HepG2 (cell line): ENCODE measurements at regions not wholly inside any gene's neighbourhood (a gene's known extent, or its start where the extent isn't known, plus 50 kb on each side); places are given as distances from the start of the nearest gene placed in this dataset.

Experiments
- ATAC-seq: fragments of 200-7000 bp; cut with Tn5 transposase; 3 replicates; pipeline ENCODE4 v1.9.1; 2020; ENCODE audit warnings: mild to moderate bottlenecking, moderate library complexity
- BruUV-seq: library from RNA; stranded (reverse); fragments of 400-500 nt; replicated peaks from 2 replicates; lab custom pipeline; 2021; lab: Mats Ljungman, UMichigan
- CTCF ChIA-PET: fragments of 300-600 bp; formaldehyde crosslinking; extraction: SDS; loops from one replicate; lab custom pipeline; 2021; ENCODE audit warnings: low total read pairs, inconsistent platforms, low intra/inter-chr PET ratio; lab: Yijun Ruan, JAX
- POLR2A ChIA-PET: fragments of 350-600 bp; sonication (Branson Sonifier 250); formaldehyde crosslinking; loops from one replicate; lab custom pipeline; 2020; ENCODE audit warnings: antibody characterized with exemption, inconsistent platforms; lab: Yijun Ruan, JAX
- DNase-seq: peaks from one replicate; pipeline ENCODE4 v3.0.0-alpha.2; 2015; ENCODE audit warnings: low spot score
- FAIRE-seq: peaks from 3 replicates; lab custom pipeline; 2011; peaks lifted over from hg19 to GRCh38; lab: Jason Lieb, UNC
- H2AFZ ChIP-seq: one replicate; pipeline ENCODE4 v1.6.1; 2011; ENCODE audit warnings: low read length, inconsistent platforms
- H3K27ac ChIP-seq: fragments of 300-600 bp; 3 replicates; pipeline ENCODE4 v1.8.0; 2011; ENCODE audit warnings: mixed run types, mild to moderate bottlenecking, mixed read lengths, low read length, inconsistent platforms; ENCODE audit not compliant: insufficient read depth; ENCODE audit errors: extremely low read length
- H3K27me3 ChIP-seq, 2 experiments: fragments of 200-600 bp in 1 of 2; 2 replicates in 1 of 2; 3 replicates in 1 of 2; pipeline versions ENCODE4 v1.6.0 to v1.8.0; 2011; ENCODE audit warnings: low read length in 2 of 2, mild to moderate bottlenecking in 2 of 2, moderate library complexity in 2 of 2, inconsistent platforms in 1 of 2; ENCODE audit not compliant: insufficient read depth in 2 of 2, control insufficient read depth in 1 of 2
- H3K36me3 ChIP-seq, 2 experiments: fragments of 200-600 bp in 1 of 2; replicated peaks in 1 of 2; 2 replicates in 1 of 2; 3 replicates in 1 of 2; pipeline versions ENCODE4 v1.5.1 to v1.8.0; 2011; ENCODE audit warnings: low read length in 2 of 2, inconsistent platforms in 1 of 2; ENCODE audit not compliant: insufficient read depth in 2 of 2, control insufficient read depth in 1 of 2
- H3K4me1 ChIP-seq: 2 replicates; pipeline ENCODE4 v1.5.1; 2012; ENCODE audit warnings: low read length, inconsistent platforms; ENCODE audit not compliant: insufficient read depth
- H3K4me2 ChIP-seq: 2 replicates; pipeline ENCODE4 v1.6.0; 2011; ENCODE audit warnings: low read depth, low read length, inconsistent platforms
- H3K4me3 ChIP-seq, 3 experiments: fragments of 200-600 bp in 1 of 3; sonication (generic), shearing (Covaris generic) in 1 of 3; replicated peaks in 1 of 3; 2 replicates each; pipeline ENCODE4 v1.5.1; 2011 to 2016; ENCODE audit warnings: low read length in 3 of 3, inconsistent platforms in 2 of 3, low read depth in 2 of 3, mild to moderate bottlenecking in 2 of 3, control low read depth in 1 of 3, mixed read lengths in 1 of 3; ENCODE audit not compliant: insufficient read depth in 1 of 3
- H3K79me2 ChIP-seq: one replicate; pipeline ENCODE4 v1.6.1; 2011; ENCODE audit warnings: low read length, inconsistent platforms; ENCODE audit not compliant: insufficient read depth
- H3K9ac ChIP-seq: 2 replicates; pipeline ENCODE4 v1.6.0; 2011; ENCODE audit warnings: mild to moderate bottlenecking, low read depth, low read length, inconsistent platforms; ENCODE audit not compliant: insufficient read depth
- H3K9me3 ChIP-seq: 2 replicates; pipeline ENCODE4 v1.5.1; 2012; ENCODE audit warnings: mild to moderate bottlenecking, low read length
- H4K20me1 ChIP-seq: 2 replicates; pipeline ENCODE4 v1.6.0; 2011; ENCODE audit warnings: inconsistent platforms, mild to moderate bottlenecking, low read length, moderate library complexity; ENCODE audit not compliant: insufficient read depth
- CTCF ChIP-seq: sonication (generic); formaldehyde crosslinking; IDR thresholded peaks from 2 replicates; pipeline ENCODE4 v1.5.0; 2020; ENCODE audit warnings: mild to moderate bottlenecking, missing genetic modification reagents, moderate library complexity
- HBP1 ChIP-seq: IDR thresholded peaks from 2 replicates; pipeline ENCODE4 v1.6.1; 2016; ENCODE audit warnings: low read depth, control low read depth
- HMG20B ChIP-seq: conservative IDR thresholded peaks from 2 replicates; pipeline ENCODE4 v1.6.1; 2016; ENCODE audit warnings: missing genetic modification reagents, missing compliant biosample characterization
- RAD21 ChIP-seq: fragments of 450-650 bp; formaldehyde crosslinking; IDR thresholded peaks from 2 replicates; pipeline ENCODE4 v1.5.0; 2020; ENCODE audit warnings: mild to moderate bottlenecking
- RORA ChIP-seq: sonication (generic); formaldehyde crosslinking; IDR thresholded peaks from 2 replicates; pipeline ENCODE4 v1.5.0; 2020; ENCODE audit warnings: mild to moderate bottlenecking, missing genetic modification reagents, moderate library complexity
- SIN3B ChIP-seq: fragments of 150-350 bp; IDR thresholded peaks from 2 replicates; pipeline ENCODE4 v1.6.1; 2014; ENCODE audit warnings: low read length
- SMARCC2 ChIP-seq: fragments of 450-650 bp; IDR thresholded peaks from 2 replicates; pipeline ENCODE4 v1.6.1; 2017; ENCODE audit warnings: antibody characterized with exemption, mild to moderate bottlenecking
- SMC3 ChIP-seq: IDR thresholded peaks from 2 replicates; pipeline ENCODE4 v1.6.1; 2011; ENCODE audit warnings: low read length, improper control_type of control experiment
- STAG1 ChIP-seq: sonication (generic); formaldehyde crosslinking; IDR thresholded peaks from 2 replicates; pipeline ENCODE4 v1.4.0; 2020; ENCODE audit warnings: missing genetic modification reagents
- TIGD3 ChIP-seq: sonication (generic); formaldehyde crosslinking; IDR thresholded peaks from 2 replicates; pipeline ENCODE4 v1.5.1; 2020; ENCODE audit warnings: mild to moderate bottlenecking, missing genetic modification reagents, borderline replicate concordance
- ZNF83 ChIP-seq: sonication (generic); formaldehyde crosslinking; IDR thresholded peaks from 2 replicates; pipeline ENCODE4 v1.4.0; 2020; ENCODE audit warnings: missing genetic modification reagents, mild to moderate bottlenecking, borderline replicate concordance
- ZSCAN20 ChIP-seq: sonication (generic); formaldehyde crosslinking; IDR thresholded peaks from 2 replicates; pipeline ENCODE4 v1.4.0; 2020; ENCODE audit warnings: missing genetic modification reagents, mild to moderate bottlenecking, borderline replicate concordance
- WGBS: methylation state at CpG from one replicate; pipeline ENCODE4 v1.1.6; 2017; ENCODE audit warnings: low lambda C conversion rate; 5-methylcytosine and 5-hydroxymethylcytosine counted together
- in situ Hi-C: cut with HindIII; loops from 2 replicates; pipeline ENCODE4 v1.10.0; 2017; ENCODE audit warnings: low pct_unique_long_range_greater_than_20kb; ENCODE audit not compliant: extremely low pct_ligation_motif_present
- intact Hi-C: fragments of 100-400 bp; cut with micrococcal nuclease; formaldehyde crosslinking; loops from one replicate; pipeline ENCODE4 v1.10.0; 2022; ENCODE audit not compliant: unreplicated experiment

GRCh38 chr5:113678924-113679575 lies 165.6 kb downstream of the YTHDC2 start:
- no peaks in the 10 kb centered on the region for H3K79me2 ChIP-seq
- in situ Hi-C loops: loop anchor here (10.0 kb wide), 2 partner anchors 766 to 1386 kb away; no protein-coding TSS in a partner anchor
- no peak overlapping the region for H3K27ac ChIP-seq
- ChIA-PET POLR2A (no interaction called here), CTCF (interaction anchor here (1.9 to 2.1 kb wide), 2 partner anchors 771 to 1391 kb away, joined by 6 to 9 read pairs; no protein-coding TSS in a partner anchor)
- no peaks in the 10 kb centered on the region for H3K36me3 ChIP-seq
- BruUV-seq: no TSS peak
- FAIRE-seq: no peak
- H3K4me2 ChIP-seq: no peak overlapping the region
- H3K9ac ChIP-seq: no peak overlapping the region
- H3K27me3 ChIP-seq: no peaks in the 10 kb centered on the region
- no peaks in the 10 kb centered on the region for H4K20me1 ChIP-seq
- H3K4me1 ChIP-seq: no peaks in the 10 kb centered on the region
- H2AFZ ChIP-seq: no peak overlapping the region
- no peak overlapping the region for H3K4me3 ChIP-seq
- intact Hi-C loops: loop anchor here (1.0 to 5.0 kb wide), 4 partner anchors 545 to 1573 kb away; no protein-coding TSS in a partner anchor
- TF ChIP-seq TIGD3 (no peak), ZNF83 (CRISPR knock-in tag) (no peak), RAD21 (CRISPR knock-in tag) (peak; percentile 39; the same call in 1 of the 2 replicates), STAG1 (peak; percentile 76), SIN3B (no peak), RORA (CRISPR knock-in tag) (no peak), CTCF (CRISPR knock-in tag) (peak; percentile 75), HMG20B (CRISPR knock-in tag) (no peak), SMC3 (peak; percentile 75), SMARCC2 (no peak), ZSCAN20 (no peak), HBP1 (no peak)
- peak; percentile 76 for ATAC-seq
- H3K9me3 ChIP-seq: peaks cover 13% of the 10 kb centered on the region
- 24% methylated on average over 7 of the region's 7 CpGs for WGBS
- DNase-seq: peak; percentile 30
